GM10266 (cell line): ENCODE measurements at regions not wholly inside any gene's neighbourhood (a gene's known extent, or its start where the extent isn't known, plus 50 kb on each side); places are given as distances from the start of the nearest gene placed in this dataset.

Experiments
- DNase-seq: peaks from one replicate; pipeline ENCODE4 v3.0.0; 2012; ENCODE audit errors: extremely low spot score
- TF ChIP-seq, protein P1 (sequence below): IDR thresholded peaks from 2 replicates; pipeline ENCODE4 v1.5.1; 2012; ENCODE audit warnings: mild to moderate bottlenecking, low read depth; ENCODE audit not compliant: control insufficient read depth, insufficient read depth; ENCODE audit errors: missing control alignments

DNA sequence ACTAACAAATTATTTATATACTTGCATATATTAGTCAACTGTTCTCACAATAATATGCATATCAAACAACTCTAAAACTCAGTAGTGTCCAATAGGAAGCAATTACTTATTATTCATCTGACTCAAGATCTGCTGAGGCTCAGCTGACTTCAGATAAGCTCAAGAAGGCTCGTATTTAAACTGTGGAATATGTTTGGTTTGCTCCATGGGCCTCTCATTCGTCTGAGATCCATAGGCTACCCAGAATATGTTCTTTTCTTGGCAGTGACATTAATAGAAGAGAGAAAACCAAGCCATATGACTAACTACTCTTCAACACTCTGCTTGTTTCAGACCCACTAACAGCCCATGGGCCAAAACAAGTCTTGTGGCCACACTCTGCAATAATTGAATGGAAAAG lies 107.7 kb upstream of the MAP2 start:
- DNase-seq: no peak
- TF ChIP-seq, protein P1, sequence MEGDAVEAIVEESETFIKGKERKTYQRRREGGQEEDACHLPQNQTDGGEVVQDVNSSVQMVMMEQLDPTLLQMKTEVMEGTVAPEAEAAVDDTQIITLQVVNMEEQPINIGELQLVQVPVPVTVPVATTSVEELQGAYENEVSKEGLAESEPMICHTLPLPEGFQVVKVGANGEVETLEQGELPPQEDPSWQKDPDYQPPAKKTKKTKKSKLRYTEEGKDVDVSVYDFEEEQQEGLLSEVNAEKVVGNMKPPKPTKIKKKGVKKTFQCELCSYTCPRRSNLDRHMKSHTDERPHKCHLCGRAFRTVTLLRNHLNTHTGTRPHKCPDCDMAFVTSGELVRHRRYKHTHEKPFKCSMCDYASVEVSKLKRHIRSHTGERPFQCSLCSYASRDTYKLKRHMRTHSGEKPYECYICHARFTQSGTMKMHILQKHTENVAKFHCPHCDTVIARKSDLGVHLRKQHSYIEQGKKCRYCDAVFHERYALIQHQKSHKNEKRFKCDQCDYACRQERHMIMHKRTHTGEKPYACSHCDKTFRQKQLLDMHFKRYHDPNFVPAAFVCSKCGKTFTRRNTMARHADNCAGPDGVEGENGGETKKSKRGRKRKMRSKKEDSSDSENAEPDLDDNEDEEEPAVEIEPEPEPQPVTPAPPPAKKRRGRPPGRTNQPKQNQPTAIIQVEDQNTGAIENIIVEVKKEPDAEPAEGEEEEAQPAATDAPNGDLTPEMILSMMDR: no peak

DNA sequence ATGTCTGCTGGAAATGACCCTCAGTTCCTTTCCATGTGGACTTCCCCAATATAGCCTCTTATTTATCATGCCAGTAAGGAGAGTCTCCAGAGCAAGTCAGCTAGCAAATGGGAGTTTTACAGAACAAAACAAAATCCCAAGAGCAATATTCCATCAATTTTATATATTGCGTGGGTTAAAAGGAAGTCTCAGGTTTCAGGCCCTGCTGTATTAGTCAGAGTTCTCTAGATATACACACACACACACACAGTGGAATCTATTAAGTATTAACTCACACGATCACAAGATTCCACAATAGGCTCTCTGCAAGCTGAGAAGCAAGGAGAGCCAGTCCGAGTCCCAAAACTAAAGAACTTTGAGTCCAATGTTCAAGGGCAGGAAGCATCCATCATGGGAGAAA lies 102.8 kb upstream of the MAP2 start:
- no peak for DNase-seq
- TF ChIP-seq, protein P1: no peak

- TF ChIP-seq, protein P1: no peak
Measured at GRCh38 chr2:209321581-209321980, 102.3 kb upstream of the MAP2 start.

GRCh38 chr2:209322041-209322440 lies 101.8 kb upstream of the MAP2 start:
- TF ChIP-seq, protein P1: no peak
- DNase-seq: no peak

More at GRCh38 chr2:209321581-209321980, 102.3 kb upstream of the MAP2 start:
- DNase-seq: no peak

GRCh38 chr2:209322905-209323512 lies 100.8 kb upstream of the MAP2 start:
- TF ChIP-seq, protein P1: no peak
- no peak for DNase-seq

GRCh38 chr2:209323738-209324137 lies 100.1 kb upstream of the MAP2 start:
- TF ChIP-seq, protein P1: no peak
- no peak for DNase-seq

- DNase-seq: no peak
- TF ChIP-seq, protein P1: no peak
Measured at GRCh38 chr2:209324281-209324680, 99.6 kb upstream of the MAP2 start.
